MM.1S (cell line): ENCODE measurements at regions not wholly inside any gene's neighbourhood (a gene's known extent, or its start where the extent isn't known, plus 50 kb on each side); places are given as distances from the start of the nearest gene placed in this dataset.

Experiments
- DNase-seq: peaks from one replicate; pipeline ENCODE4 v3.0.0-alpha.2; 2015
- H2AFZ ChIP-seq: fragments of 300-600 bp; sonication (generic); 2 replicates; pipeline ENCODE4 v1.6.0; 2016; ENCODE audit warnings: antibody characterized with exemption, low read length
- H3F3A ChIP-seq: fragments of 300-600 bp; sonication (generic); 2 replicates; pipeline ENCODE4 v1.6.1; 2016; ENCODE audit warnings: mild to moderate bottlenecking, antibody characterized with exemption, low read length, moderate library complexity, mixed read lengths; ENCODE audit not compliant: insufficient read depth
- H3K27ac ChIP-seq: fragments of 300-600 bp; sonication (generic); 2 replicates; pipeline ENCODE4 v1.5.1; 2016; ENCODE audit warnings: mild to moderate bottlenecking, low read length
- H3K27me3 ChIP-seq: fragments of 300-600 bp; sonication (generic); replicated peaks from 2 replicates; pipeline ENCODE4 v1.6.0; 2016; ENCODE audit warnings: low read length; ENCODE audit not compliant: insufficient read depth
- H3K36me3 ChIP-seq: fragments of 300-600 bp; sonication (generic); replicated peaks from 2 replicates; pipeline ENCODE4 v1.6.1; 2016; ENCODE audit warnings: mild to moderate bottlenecking, low read length, mixed read lengths; ENCODE audit not compliant: insufficient read depth
- H3K4me1 ChIP-seq: fragments of 300-600 bp; sonication (generic); 2 replicates; pipeline ENCODE4 v1.6.1; 2016; ENCODE audit warnings: low read length, mixed read lengths
- H3K4me2 ChIP-seq: fragments of 300-600 bp; sonication (generic); 2 replicates; pipeline ENCODE4 v1.6.0; 2016; ENCODE audit warnings: low read depth, low read length
- H3K4me3 ChIP-seq: fragments of 300-600 bp; sonication (generic); 2 replicates; pipeline ENCODE4 v1.5.1; 2016; ENCODE audit warnings: low read length, mixed read lengths
- H3K79me2 ChIP-seq: fragments of 300-600 bp; sonication (generic); 2 replicates; pipeline ENCODE4 v1.6.1; 2016; ENCODE audit warnings: mixed run types, low read length, mixed read lengths
- H3K9ac ChIP-seq: fragments of 300-600 bp; sonication (generic); 2 replicates; pipeline ENCODE4 v1.6.1; 2016; ENCODE audit warnings: low read length, mixed read lengths
- H3K9me2 ChIP-seq: fragments of 300-600 bp; sonication (generic); replicated peaks from 2 replicates; pipeline ENCODE4 v1.6.1; 2016; ENCODE audit warnings: mild to moderate bottlenecking, low read length, mixed read lengths; ENCODE audit not compliant: insufficient read depth
- H3K9me3 ChIP-seq: fragments of 300-600 bp; sonication (generic); replicated peaks from 2 replicates; pipeline ENCODE4 v1.6.1; 2016; ENCODE audit warnings: mild to moderate bottlenecking, low read length, mixed read lengths; ENCODE audit not compliant: insufficient read depth
- H4K20me1 ChIP-seq: fragments of 300-600 bp; sonication (generic); 2 replicates; pipeline ENCODE4 v1.6.1; 2016; ENCODE audit warnings: mild to moderate bottlenecking, low read length, moderate library complexity, mixed read lengths; ENCODE audit not compliant: insufficient read depth
- CTCF ChIP-seq: fragments of 300-600 bp; sonication (generic); IDR thresholded peaks from 2 replicates; pipeline ENCODE4 v1.5.1; 2016; ENCODE audit warnings: antibody characterized with exemption, low read length, mixed read lengths
- EZH2 ChIP-seq: fragments of 300-600 bp; sonication (generic); optimal IDR thresholded peaks from 2 replicates; pipeline ENCODE3; 2017; ENCODE audit warnings: low read depth, mild to moderate bottlenecking, antibody characterized with exemption, low read length, mixed read lengths
- EZH2phosphoT487 ChIP-seq: fragments of 300-600 bp; sonication (generic); IDR thresholded peaks from 2 replicates; pipeline ENCODE4 v1.6.1; 2018; ENCODE audit warnings: antibody characterized with exemption, low read length

GRCh38 chr7:156234192-156234591 lies 406.4 kb upstream of the RNF32 start:
- Histone ChIP-seq H3K36me3 (no peaks in the 10 kb centered on the region), H3K9me3 (no peaks in the 10 kb centered on the region), H4K20me1 (no peaks in the 10 kb centered on the region), H2AFZ (no peak overlapping the region), H3K79me2 (no peaks in the 10 kb centered on the region), H3K27me3 (peaks cover 58% of the 10 kb centered on the region), H3F3A (no peaks in the 10 kb centered on the region), H3K4me2 (no peak overlapping the region), H3K9me2 (no peaks in the 10 kb centered on the region), H3K27ac (no peak overlapping the region), H3K4me1 (no peaks in the 10 kb centered on the region), H3K9ac (no peak overlapping the region), H3K4me3 (no peak overlapping the region)
- no peak for DNase-seq
- no peak for TF ChIP-seq EZH2phosphoT487
- TF ChIP-seq CTCF, result no peak
- TF ChIP-seq EZH2, result no peak

- no peaks in the 10 kb centered on the region for H3K4me1 ChIP-seq
- H2AFZ ChIP-seq, result no peak overlapping the region
- H3K9me2 ChIP-seq, result no peaks in the 10 kb centered on the region
- H3K36me3 ChIP-seq, result no peaks in the 10 kb centered on the region
- H3F3A ChIP-seq, result no peaks in the 10 kb centered on the region
- no peaks in the 10 kb centered on the region for H3K79me2 ChIP-seq
- H3K27ac ChIP-seq, result no peak overlapping the region
- H3K9ac ChIP-seq, result no peak overlapping the region
- no peaks in the 10 kb centered on the region for H4K20me1 ChIP-seq
- no peak overlapping the region for H3K4me2 ChIP-seq
- peaks cover 55% of the 10 kb centered on the region for H3K27me3 ChIP-seq
- no peak overlapping the region for H3K4me3 ChIP-seq
- no peaks in the 10 kb centered on the region for H3K9me3 ChIP-seq
- no peak for TF ChIP-seq EZH2
- TF ChIP-seq EZH2phosphoT487, result no peak
- no peak for TF ChIP-seq CTCF
- no peak for DNase-seq
Observed at GRCh38 chr7:156232931-156233705, 407.5 kb upstream of the RNF32 start.

GRCh38 chr7:156230576-156230975 lies 410.0 kb upstream of the RNF32 start:
- no peak overlapping the region for H3K4me2 ChIP-seq
- no peaks in the 10 kb centered on the region for H3K9me3 ChIP-seq
- no peaks in the 10 kb centered on the region for H3K9me2 ChIP-seq

GRCh38 chr7:156224833-156225225 lies 412.6 kb upstream of the SHH start:
- Histone ChIP-seq H3K79me2 (no peaks in the 10 kb centered on the region), H3K9me3 (no peaks in the 10 kb centered on the region), H3K36me3 (no peaks in the 10 kb centered on the region), H3K9me2 (no peaks in the 10 kb centered on the region), H3K4me2 (no peak overlapping the region), H3F3A (no peaks in the 10 kb centered on the region), H3K27me3 (peaks cover 7% of the 10 kb centered on the region; the same call in 1 of the 2 replicates), H4K20me1 (no peaks in the 10 kb centered on the region), H2AFZ (no peak overlapping the region), H3K9ac (no peak overlapping the region), H3K27ac (no peak overlapping the region), H3K4me3 (no peak overlapping the region), H3K4me1 (no peaks in the 10 kb centered on the region)
- DNase-seq, result no peak
- TF ChIP-seq CTCF (no peak), EZH2 (no peak), EZH2phosphoT487 (no peak)

More at GRCh38 chr7:156230576-156230975, 410.0 kb upstream of the RNF32 start:
- H3K4me1 ChIP-seq, result no peaks in the 10 kb centered on the region
- no peak overlapping the region for H3K4me3 ChIP-seq
- H3K9ac ChIP-seq, result no peak overlapping the region
- no peaks in the 10 kb centered on the region for H3K79me2 ChIP-seq
- TF ChIP-seq EZH2, result no peak
- H3K27ac ChIP-seq, result no peak overlapping the region
- H2AFZ ChIP-seq, result no peak overlapping the region
- H3F3A ChIP-seq, result no peaks in the 10 kb centered on the region
- no peaks in the 10 kb centered on the region for H4K20me1 ChIP-seq
- DNase-seq, result no peak
- H3K27me3 ChIP-seq, result peaks cover 33% of the 10 kb centered on the region
- H3K36me3 ChIP-seq, result no peaks in the 10 kb centered on the region
